ENCODE measurements at regions not wholly inside any gene's neighbourhood (a gene's known extent, or its start where the extent isn't known, plus 50 kb on each side); places are given as distances from the start of the nearest gene placed in this dataset.
"Not testable (repeated sequence)": the region's sequence is repeated elsewhere in the genome, so short reads cannot be mapped to it uniquely, and the experiment has no call there.

- 80% methylated on average over 1 of the region's 4 CpGs for WGBS (ENCODE audit: insufficient coverage, low lambda C conversion rate)
- no peaks in the 10 kb centered on the region for H3K4me1 ChIP-seq (ENCODE audit: control insufficient read depth, insufficient read depth, low read length)
- no peaks in the 10 kb centered on the region for H3K36me3 ChIP-seq (ENCODE audit: control insufficient read depth, insufficient read depth, low read length)
- no peak overlapping the region for H3K27ac ChIP-seq (ENCODE audit: low read length)
- no peaks in the 10 kb centered on the region for H3K27me3 ChIP-seq (ENCODE audit: control insufficient read depth, insufficient read depth, low read length)
- H3K4me3 ChIP-seq (ENCODE audit: low read length): no peak overlapping the region
- no peaks in the 10 kb centered on the region for H3K9me3 ChIP-seq (ENCODE audit: control insufficient read depth, low read depth, low read length)
- no peak for DNase-seq
These were observed 132.6 kb upstream of the ETV3 start for GRCh38 chr1:157270705-157271274.

GRCh38 chr1:157269656-157270375, 131.6 kb upstream of the ETV3 start:
- Histone ChIP-seq H3K4me1 (ENCODE audit: control insufficient read depth, insufficient read depth, low read length) (no peaks in the 10 kb centered on the region), H3K9me3 (ENCODE audit: control insufficient read depth, low read depth, low read length) (no peaks in the 10 kb centered on the region), H3K36me3 (ENCODE audit: control insufficient read depth, insufficient read depth, low read length) (no peaks in the 10 kb centered on the region), H3K27me3 (ENCODE audit: control insufficient read depth, insufficient read depth, low read length) (no peaks in the 10 kb centered on the region), H3K4me3 (ENCODE audit: low read length) (no peak overlapping the region), H3K27ac (ENCODE audit: low read length) (no peak overlapping the region)
- WGBS (ENCODE audit: insufficient coverage, low lambda C conversion rate): no CpG with 5 or more reads among the region's 6 CpGs
- DNase-seq: no peak

- H3K4me3 ChIP-seq (ENCODE audit: low read length): no peak overlapping the region
- no peaks in the 10 kb centered on the region for H3K4me1 ChIP-seq (ENCODE audit: control insufficient read depth, insufficient read depth, low read length)
- no peak for DNase-seq
- no peaks in the 10 kb centered on the region for H3K9me3 ChIP-seq (ENCODE audit: control insufficient read depth, low read depth, low read length)
- H3K27me3 ChIP-seq (ENCODE audit: control insufficient read depth, insufficient read depth, low read length): no peaks in the 10 kb centered on the region
- H3K36me3 ChIP-seq (ENCODE audit: control insufficient read depth, insufficient read depth, low read length): no peaks in the 10 kb centered on the region
- H3K27ac ChIP-seq (ENCODE audit: low read length): no peak overlapping the region
These were observed 124.7 kb upstream of the ETV3 start for GRCh38 chr1:157262891-157263290.

- no peaks in the 10 kb centered on the region for H3K27me3 ChIP-seq (ENCODE audit: control insufficient read depth, insufficient read depth, low read length)
- no peaks in the 10 kb centered on the region for H3K4me1 ChIP-seq (ENCODE audit: control insufficient read depth, insufficient read depth, low read length)
- no CpG with 5 or more reads among the region's 2 CpGs for WGBS (ENCODE audit: insufficient coverage, low lambda C conversion rate)
- no peaks in the 10 kb centered on the region for H3K36me3 ChIP-seq (ENCODE audit: control insufficient read depth, insufficient read depth, low read length)
- H3K27ac ChIP-seq (ENCODE audit: low read length): no peak overlapping the region
- no peaks in the 10 kb centered on the region for H3K9me3 ChIP-seq (ENCODE audit: control insufficient read depth, low read depth, low read length)
- DNase-seq: no peak
- H3K4me3 ChIP-seq (ENCODE audit: low read length): no peak overlapping the region
These were observed 124.2 kb upstream of the ETV3 start for GRCh38 chr1:157262422-157262821.

GRCh38 chr1:157255891-157256290, 117.7 kb upstream of the ETV3 start:
- not testable (repeated sequence) for H3K36me3 ChIP-seq (ENCODE audit: control insufficient read depth, insufficient read depth, low read length); H3K27me3 ChIP-seq (ENCODE audit: control insufficient read depth, insufficient read depth, low read length); H3K9me3 ChIP-seq (ENCODE audit: control insufficient read depth, low read depth, low read length); DNase-seq; H3K27ac ChIP-seq (ENCODE audit: low read length); H3K4me3 ChIP-seq (ENCODE audit: low read length); H3K4me1 ChIP-seq (ENCODE audit: control insufficient read depth, insufficient read depth, low read length)
- WGBS (ENCODE audit: insufficient coverage, low lambda C conversion rate): no CpG with 5 or more reads among the region's 3 CpGs

- no CpG with 5 or more reads among the region's 3 CpGs for WGBS (ENCODE audit: insufficient coverage, low lambda C conversion rate)
- not testable (repeated sequence) for DNase-seq
These were observed 116.0 kb upstream of the ETV3 start for GRCh38 chr1:157254183-157254582.

GRCh38 chr1:157252473-157252872, 114.3 kb upstream of the ETV3 start:
- Histone ChIP-seq H3K4me3 (ENCODE audit: low read length) (no peak overlapping the region), H3K36me3 (ENCODE audit: control insufficient read depth, insufficient read depth, low read length) (no peaks in the 10 kb centered on the region), H3K9me3 (ENCODE audit: control insufficient read depth, low read depth, low read length) (no peaks in the 10 kb centered on the region), H3K27me3 (ENCODE audit: control insufficient read depth, insufficient read depth, low read length) (no peaks in the 10 kb centered on the region), H3K4me1 (ENCODE audit: control insufficient read depth, insufficient read depth, low read length) (peaks cover under 1% of the 10 kb centered on the region), H3K27ac (ENCODE audit: low read length) (no peak overlapping the region)
- WGBS (ENCODE audit: insufficient coverage, low lambda C conversion rate): 100% methylated on average over 1 of the region's 2 CpGs
- DNase-seq: no peak

More at GRCh38 chr1:157254183-157254582, 116.0 kb upstream of the ETV3 start:
- H3K4me3 ChIP-seq (ENCODE audit: low read length); H3K9me3 ChIP-seq (ENCODE audit: control insufficient read depth, low read depth, low read length); H3K27ac ChIP-seq (ENCODE audit: low read length); H3K27me3 ChIP-seq (ENCODE audit: control insufficient read depth, insufficient read depth, low read length); H3K4me1 ChIP-seq (ENCODE audit: control insufficient read depth, insufficient read depth, low read length); H3K36me3 ChIP-seq (ENCODE audit: control insufficient read depth, insufficient read depth, low read length): not testable (repeated sequence)

GRCh38 chr1:157249739-157250138, 111.5 kb upstream of the ETV3 start:
- no peaks in the 10 kb centered on the region for H3K9me3 ChIP-seq (ENCODE audit: control insufficient read depth, low read depth, low read length)
- no peaks in the 10 kb centered on the region for H3K36me3 ChIP-seq (ENCODE audit: control insufficient read depth, insufficient read depth, low read length)
- H3K4me3 ChIP-seq (ENCODE audit: low read length): no peak overlapping the region
- H3K4me1 ChIP-seq (ENCODE audit: control insufficient read depth, insufficient read depth, low read length): peaks cover 3% of the 10 kb centered on the region
- no peak for DNase-seq
- WGBS (ENCODE audit: insufficient coverage, low lambda C conversion rate): no CpG with 5 or more reads among the region's 1 CpG
- H3K27me3 ChIP-seq (ENCODE audit: control insufficient read depth, insufficient read depth, low read length): no peaks in the 10 kb centered on the region
- no peak overlapping the region for H3K27ac ChIP-seq (ENCODE audit: low read length)

- Histone ChIP-seq H3K36me3 (ENCODE audit: control insufficient read depth, insufficient read depth, low read length) (no peaks in the 10 kb centered on the region), H3K27ac (ENCODE audit: low read length) (no peak overlapping the region), H3K9me3 (ENCODE audit: control insufficient read depth, low read depth, low read length) (no peaks in the 10 kb centered on the region), H3K27me3 (ENCODE audit: control insufficient read depth, insufficient read depth, low read length) (no peaks in the 10 kb centered on the region), H3K4me1 (ENCODE audit: control insufficient read depth, insufficient read depth, low read length) (peaks cover 3% of the 10 kb centered on the region), H3K4me3 (ENCODE audit: low read length) (no peak overlapping the region)
- WGBS (ENCODE audit: insufficient coverage, low lambda C conversion rate): no CpG with 5 or more reads among the region's 2 CpGs
- no peak for DNase-seq
These were observed 111.1 kb upstream of the ETV3 start for GRCh38 chr1:157249326-157249725.

- not testable (repeated sequence) for H3K4me1 ChIP-seq (ENCODE audit: control insufficient read depth, insufficient read depth, low read length); H3K9me3 ChIP-seq (ENCODE audit: control insufficient read depth, low read depth, low read length); H3K36me3 ChIP-seq (ENCODE audit: control insufficient read depth, insufficient read depth, low read length); H3K27me3 ChIP-seq (ENCODE audit: control insufficient read depth, insufficient read depth, low read length); H3K4me3 ChIP-seq (ENCODE audit: low read length); H3K27ac ChIP-seq (ENCODE audit: low read length)
- peak in 1 of 2 donors; percentile 22 for DNase-seq
- WGBS (ENCODE audit: insufficient coverage, low lambda C conversion rate): 43% methylated on average over 2 of the region's 2 CpGs
These were observed 109.5 kb upstream of the ETV3 start for GRCh38 chr1:157247764-157248049.
